GM12873 (cell line): ENCODE measurements at regions not wholly inside any gene's neighbourhood (a gene's known extent, or its start where the extent isn't known, plus 50 kb on each side); places are given as distances from the start of the nearest gene placed in this dataset.

Experiments used
- TF ChIP-seq, protein P1 (sequence below): IDR thresholded peaks from 2 replicates; pipeline ENCODE4 v1.5.1; 2012; ENCODE audit warnings: low read depth, mild to moderate bottlenecking, moderate library complexity, low read length, control low read depth; ENCODE audit not compliant: insufficient read depth; ENCODE audit errors: missing control alignments

GRCh38 chr20:1778338-1778737, 116.9 kb upstream of the SIRPA start:
- TF ChIP-seq, protein P1, sequence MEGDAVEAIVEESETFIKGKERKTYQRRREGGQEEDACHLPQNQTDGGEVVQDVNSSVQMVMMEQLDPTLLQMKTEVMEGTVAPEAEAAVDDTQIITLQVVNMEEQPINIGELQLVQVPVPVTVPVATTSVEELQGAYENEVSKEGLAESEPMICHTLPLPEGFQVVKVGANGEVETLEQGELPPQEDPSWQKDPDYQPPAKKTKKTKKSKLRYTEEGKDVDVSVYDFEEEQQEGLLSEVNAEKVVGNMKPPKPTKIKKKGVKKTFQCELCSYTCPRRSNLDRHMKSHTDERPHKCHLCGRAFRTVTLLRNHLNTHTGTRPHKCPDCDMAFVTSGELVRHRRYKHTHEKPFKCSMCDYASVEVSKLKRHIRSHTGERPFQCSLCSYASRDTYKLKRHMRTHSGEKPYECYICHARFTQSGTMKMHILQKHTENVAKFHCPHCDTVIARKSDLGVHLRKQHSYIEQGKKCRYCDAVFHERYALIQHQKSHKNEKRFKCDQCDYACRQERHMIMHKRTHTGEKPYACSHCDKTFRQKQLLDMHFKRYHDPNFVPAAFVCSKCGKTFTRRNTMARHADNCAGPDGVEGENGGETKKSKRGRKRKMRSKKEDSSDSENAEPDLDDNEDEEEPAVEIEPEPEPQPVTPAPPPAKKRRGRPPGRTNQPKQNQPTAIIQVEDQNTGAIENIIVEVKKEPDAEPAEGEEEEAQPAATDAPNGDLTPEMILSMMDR, result no peak

DNA sequence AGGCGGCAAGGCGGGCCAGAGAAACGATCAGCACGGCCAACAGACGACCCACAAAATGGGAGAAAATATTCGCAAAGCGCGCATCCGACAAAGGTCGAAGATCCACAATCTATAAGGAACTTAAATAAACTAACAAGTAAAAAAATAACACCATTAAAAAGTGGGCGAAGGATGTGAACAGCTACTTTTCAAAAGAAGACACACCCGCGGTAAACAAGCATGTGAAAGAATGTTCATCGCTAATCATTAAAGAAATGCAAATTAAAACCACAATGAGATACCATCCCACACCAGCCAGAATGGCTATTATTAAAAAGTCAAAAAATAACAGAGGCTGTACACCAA, 117.8 kb upstream of the SIRPA start:
- TF ChIP-seq, protein P1, result no peak

DNA sequence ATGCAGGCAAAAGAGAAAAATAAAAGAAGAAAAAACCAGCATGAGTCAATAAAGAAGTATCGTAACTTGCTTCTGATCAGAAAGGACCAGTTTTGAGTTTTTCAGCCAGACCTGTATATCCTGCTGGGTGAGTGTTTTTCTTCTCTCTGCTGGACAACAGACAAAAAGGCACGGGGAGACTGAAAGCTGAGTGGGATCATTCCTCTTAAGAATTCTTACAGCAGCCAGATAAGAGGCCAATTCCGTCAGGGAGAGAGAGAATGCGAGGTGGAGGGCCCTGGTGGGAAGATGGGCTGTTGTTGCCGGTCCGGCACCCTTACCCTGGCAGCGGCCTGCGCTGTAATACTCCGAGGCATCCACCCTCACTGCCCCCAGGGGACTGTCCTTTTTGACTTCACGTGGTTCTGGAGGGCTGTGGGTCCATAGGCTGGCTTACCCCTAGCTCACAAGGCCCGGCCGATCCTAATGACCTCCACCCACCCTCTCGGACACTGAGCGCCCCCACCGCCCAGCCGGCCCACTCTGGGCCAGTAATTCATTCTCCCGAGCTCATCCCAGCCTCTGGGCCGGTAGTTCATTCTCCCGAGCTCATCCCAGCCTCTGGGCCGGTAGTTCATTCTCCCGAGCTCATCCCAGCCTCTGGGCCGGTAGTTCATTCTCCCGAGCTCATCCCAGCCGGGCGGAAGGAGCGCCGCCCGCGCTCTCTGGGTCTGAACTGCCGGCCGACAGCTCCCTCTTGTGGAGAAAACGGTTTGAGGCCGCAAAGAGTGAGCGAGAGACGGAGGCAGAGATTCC, 118.3 kb upstream of the SIRPA start:
- TF ChIP-seq, protein P1, result peak; percentile 73

DNA sequence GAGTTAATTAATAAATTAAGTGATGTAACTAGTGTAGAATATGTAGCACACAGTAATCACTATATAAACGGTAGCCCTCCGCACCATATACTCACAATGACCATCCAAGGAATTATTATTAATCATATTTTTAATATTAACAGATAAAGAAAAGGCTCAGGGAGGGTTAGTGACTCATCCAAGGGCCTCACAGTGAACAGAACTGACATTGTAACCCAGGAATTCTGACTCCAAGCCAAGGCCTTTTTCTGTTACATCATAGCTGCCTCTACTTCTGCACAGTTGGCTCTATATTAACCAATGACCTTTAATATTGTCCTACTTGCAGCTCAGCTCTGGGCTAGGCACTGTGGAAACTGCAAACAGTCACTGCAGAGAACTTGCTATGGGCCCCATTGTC, 117.5 kb upstream of the SIRPG start:
- TF ChIP-seq, protein P1, result no peak

DNA sequence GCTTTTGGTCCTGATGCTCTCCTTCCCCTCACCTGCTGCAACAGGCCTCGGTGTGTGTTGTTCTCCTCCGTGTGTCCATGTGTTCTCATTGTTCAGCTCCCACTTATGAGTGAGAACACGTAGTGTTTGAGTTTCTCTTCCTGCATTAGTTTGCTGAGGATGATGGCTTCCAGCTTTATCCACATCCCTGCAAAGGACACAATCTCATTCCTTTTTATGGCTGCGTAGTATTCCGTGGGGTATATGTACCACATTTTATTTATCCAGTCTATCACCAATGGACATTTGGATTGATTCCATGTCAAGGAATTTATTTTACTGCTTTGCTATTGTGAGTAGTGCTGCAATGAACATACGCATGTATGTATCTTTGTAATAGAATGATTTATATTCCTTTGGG, 116.9 kb upstream of the SIRPG start:
- TF ChIP-seq, protein P1, result no peak

- TF ChIP-seq, protein P1, result no peak
Observed at GRCh38 chr20:1773816-1774215, 116.2 kb upstream of the SIRPG start.

DNA sequence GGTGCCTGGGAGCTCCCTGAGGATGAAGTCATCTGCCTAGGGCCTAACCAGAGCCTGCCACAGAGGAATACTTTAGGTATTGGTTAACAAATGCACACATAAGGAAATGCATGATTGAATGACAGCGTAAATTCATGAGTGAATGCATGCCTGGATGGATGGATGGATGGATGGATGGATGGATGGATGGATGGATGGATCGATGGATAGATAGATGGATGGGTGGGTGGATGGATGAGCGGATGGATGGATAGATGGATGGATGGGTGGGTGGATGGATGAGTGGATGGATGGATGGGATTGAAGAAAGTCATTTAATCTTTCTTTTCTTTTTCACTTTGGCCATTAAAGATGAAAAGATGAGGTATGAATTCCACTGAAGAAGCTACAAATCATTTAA, 111.9 kb upstream of the SIRPG start:
- TF ChIP-seq, protein P1, result no peak
